ENCODE measurements at regions not wholly inside any gene's neighbourhood (a gene's known extent, or its start where the extent isn't known, plus 50 kb on each side); places are given as distances from the start of the nearest gene placed in this dataset.
"Not testable (repeated sequence)": the region's sequence is repeated elsewhere in the genome, so short reads cannot be mapped to it uniquely, and the experiment has no call there.

DNA sequence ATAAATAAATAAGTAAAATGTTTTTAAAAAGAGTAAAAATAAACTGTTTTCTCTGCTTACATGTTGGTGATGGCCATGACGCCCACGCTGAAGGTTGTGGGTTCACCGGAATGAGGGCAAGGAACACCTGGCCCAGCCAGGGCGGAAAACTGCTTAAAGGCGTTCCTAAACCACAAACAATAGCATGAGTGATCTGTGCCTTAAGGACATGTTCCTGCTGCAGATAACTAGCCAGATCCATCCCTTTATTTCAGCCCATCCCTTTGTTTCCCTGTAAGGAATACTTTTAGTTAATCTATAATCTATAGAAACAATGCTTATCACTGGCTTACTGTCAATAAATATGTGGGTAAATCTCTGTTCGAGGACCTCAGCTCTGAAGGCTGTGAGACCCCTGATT lies 63.3 kb upstream of the CEP78 start:
- DNase-seq (ENCODE audit: low read depth in 2 of 2), result not testable (repeated sequence)

DNA sequence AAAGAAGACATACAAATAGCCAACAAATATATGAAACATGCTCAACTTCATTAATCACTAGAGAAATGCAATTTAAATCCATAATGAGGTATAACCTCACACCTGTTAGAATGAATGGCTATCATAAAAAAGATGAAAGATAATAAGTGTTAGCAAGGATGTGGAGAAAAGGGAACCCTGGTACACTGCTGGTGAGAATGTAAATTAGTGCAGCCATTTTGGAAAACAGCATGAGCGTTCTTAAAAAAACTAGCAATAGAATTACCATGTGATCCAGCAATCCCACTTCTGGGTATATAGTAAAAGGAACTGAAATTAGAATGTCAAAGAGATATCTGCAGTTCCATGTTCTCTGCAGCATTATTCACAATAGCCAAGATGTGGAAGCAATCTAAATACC lies 64.2 kb upstream of the CEP78 start:
- DNase-seq (ENCODE audit: low read depth in 2 of 2), result no peak

DNA sequence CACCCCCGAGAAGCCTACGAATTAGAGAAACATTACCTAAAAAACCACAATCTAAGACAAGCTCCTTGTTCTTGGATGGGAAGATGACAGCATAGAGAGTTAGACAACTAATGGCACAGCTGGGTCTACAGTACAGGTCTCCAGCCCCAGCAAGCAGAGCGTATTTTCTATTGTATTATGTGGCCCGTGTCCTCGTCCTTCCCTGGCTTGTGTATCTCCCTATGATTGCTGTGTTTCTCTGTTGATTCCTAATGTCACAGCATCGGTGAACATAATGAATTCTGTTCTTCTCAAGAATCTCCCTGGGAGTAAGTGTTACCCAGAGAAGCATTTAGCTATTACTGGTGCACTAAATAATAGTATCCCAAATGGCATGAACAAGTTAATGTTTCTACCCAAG lies 66.8 kb upstream of the CEP78 start:
- no peak for DNase-seq (ENCODE audit: low read depth in 2 of 2)

DNA sequence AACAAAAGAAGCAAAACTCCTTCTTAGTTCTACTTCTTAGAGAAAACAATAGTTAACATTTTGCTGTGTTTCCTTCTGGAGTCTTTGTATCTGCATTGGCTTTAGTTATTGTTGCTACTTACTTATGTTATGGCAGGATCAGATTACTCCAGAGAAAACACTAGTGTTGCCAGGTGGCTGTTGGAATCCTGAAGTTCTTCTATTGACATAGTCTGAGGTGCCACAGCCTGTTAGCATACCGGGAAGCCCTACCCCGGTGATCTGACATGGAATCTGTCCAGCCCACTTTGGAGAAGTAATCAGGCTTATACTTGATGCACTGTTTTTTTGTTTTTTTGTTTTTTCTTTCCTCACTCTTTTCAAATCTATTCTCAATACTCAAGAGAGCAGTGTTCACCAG lies 68.5 kb upstream of the CEP78 start:
- no peak for DNase-seq (ENCODE audit: low read depth in 2 of 2)

DNA sequence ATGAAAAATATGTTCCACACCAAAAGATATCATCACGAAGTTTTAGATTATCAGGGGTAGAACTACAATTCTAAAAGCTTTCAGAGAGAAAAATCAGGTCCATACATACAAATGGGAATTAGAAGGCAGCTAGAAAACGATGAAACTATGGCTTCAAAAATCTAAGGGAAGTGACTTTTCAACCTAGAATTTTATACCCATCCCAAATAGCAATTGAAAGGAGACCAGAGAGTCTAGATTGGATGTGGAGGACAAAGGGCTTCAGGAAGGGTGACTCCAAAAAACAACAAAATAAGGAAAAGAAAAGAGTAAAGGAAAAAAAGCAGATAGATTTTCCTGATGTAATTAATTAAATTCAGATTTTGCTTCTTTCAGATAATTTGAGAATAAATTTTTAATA lies 72.0 kb upstream of the CEP78 start:
- no peak for DNase-seq (ENCODE audit: low read depth in 2 of 2)

DNA sequence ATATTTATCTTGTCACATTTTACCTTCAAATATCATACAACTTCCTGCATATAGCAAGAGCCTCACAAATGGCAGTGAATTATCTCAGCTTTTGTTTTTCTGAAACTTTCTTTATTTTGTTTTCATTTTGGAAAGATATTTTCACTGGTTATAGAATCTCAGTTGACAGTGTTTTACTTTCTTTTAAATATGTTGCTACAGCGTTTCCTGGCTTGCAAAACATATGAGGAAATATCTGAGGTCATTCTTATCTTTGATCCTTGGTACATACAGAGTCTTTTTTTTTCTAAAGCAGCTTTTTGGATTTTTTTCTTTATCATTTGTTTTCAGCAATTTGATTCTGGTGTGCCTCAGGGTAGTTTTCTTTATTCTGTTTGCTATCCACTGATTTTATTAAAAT lies 77.6 kb upstream of the CEP78 start:
- DNase-seq (ENCODE audit: low read depth in 2 of 2), result no peak

DNA sequence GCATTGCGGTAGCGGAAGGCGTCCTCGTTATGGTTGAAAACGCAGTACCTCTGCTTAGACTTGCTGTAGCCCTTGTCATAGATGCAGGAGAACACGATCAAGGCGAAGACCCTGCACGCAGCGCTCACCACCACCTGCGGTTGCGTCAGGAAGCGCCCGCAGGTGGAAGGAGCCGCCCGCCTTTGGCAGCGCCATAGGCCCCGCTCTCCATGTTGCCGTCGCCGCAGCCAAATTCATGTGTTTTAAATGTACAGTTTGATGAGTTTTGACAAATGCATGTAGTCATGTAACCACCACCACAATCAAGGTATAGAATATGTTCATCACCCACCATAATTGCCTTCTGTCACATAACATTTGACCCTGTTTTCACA lies 84.9 kb upstream of the CEP78 start:
- DNase-seq (ENCODE audit: low read depth in 2 of 2), result no peak

DNA sequence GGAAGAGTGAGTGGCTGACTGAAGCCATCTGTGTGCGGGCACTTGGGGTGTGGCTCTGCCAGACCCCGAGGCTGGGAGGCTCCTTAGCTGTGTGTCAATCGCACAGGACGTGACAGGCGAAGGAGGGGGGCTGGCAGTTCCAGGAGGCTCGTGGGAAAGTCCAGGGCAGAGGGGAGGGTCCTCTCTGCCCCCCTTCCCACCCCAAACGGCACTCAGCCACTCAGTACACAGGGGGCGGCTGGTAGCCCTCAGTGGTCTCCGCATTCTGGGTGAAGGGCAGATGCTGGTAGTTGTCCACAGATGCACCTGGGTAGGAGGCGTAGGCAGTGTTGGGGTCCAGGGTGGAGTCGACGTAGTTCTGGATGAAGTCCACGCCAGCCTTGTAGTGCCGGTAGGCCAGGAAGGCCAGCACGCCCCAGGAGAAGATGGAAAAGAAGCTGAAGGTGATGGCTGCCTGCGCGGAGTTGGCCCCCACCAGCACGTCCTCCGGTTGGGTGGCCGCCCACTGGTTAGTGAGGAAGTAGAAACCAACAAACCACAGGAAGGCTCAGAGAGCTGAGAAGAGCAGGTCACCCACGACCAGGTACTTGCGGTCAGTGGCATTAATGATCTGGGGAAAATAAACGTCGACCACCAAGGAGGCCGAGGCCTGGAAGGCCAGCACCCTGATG lies 85.4 kb upstream of the CEP78 start:
- no peak for DNase-seq (ENCODE audit: low read depth in 2 of 2)

DNA sequence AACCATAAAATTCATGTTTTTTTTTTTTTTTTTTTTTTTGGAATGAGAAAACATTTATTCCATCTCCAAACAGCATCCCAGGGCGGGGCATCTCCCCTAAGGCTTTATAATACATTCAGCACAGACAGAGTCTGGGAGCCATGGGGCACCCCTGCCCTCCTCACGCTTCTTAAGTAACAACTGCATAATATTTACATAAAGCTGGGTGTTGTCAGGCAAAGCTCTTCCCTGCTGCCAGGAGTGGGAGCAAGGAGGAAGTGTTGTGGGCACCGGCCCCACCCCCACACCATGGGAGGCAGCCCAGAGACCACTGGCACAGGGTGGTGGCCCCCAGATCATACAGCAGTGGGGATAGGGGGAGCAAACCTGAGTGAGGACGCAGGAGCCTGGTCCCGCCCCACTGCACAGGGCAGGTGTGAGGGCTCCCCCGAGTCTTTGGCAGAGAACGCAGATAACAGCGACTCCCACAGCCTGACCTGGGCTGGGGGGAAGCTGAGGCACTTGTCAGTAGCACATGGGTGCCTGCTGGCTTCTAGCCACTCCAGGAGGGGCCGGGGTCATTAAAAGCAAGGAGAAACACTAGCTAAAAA lies 86.1 kb upstream of the CEP78 start:
- no peak for DNase-seq (ENCODE audit: low read depth in 2 of 2)

DNA sequence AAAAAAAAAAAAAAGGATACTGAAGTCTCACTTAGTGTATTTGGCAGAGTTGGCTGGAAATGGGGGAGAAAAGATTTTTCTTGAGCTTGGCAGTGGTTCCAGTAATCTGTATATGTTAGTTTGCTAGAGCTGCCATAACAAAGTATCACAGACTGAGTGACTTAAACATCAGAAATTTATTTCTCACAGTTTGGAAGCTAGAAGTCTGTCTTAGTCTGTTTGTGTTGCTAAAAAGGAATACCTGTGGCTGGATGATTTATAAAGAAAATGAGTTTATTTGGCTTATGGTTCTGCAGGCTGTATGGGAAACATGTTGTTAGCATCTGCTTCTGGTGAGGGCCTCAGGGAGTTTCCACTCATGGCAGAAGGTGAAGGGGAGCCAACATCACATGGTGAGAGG lies 89.6 kb upstream of the CEP78 start:
- DNase-seq (ENCODE audit: low read depth in 2 of 2), result no peak

DNA sequence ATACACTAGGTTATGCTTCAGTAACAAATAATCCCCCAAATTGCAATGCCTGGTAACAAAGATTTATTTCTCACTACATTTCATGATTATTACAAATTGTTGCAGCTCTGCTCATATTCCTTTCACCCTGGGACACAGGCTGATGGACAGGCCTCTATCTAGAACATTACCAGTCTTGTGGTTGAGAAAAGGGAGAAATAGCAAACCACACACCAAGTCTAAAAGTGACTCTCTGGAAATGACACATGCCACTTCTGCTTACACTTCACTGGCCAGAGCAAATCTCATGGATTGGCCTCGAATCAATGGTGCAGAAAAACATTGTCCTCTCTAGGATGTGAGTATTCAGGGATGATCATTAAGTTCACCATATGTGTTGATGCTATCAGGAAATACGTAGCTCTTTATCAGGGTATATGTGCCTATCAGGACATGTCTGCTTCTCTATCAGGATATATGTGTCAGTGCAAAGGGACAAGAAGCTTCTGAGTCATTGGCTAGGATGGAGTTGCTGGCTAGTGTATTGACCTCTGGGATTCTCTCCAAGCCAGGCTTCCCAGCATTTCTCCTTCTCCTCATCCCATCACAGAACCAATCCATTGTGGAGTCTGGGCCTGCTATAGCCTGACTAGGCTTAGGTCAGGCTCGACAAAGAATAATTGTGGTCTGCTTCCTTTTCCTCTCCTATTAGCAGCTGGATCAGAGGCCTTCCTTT lies 91.1 kb upstream of the CEP78 start:
- DNase-seq (ENCODE audit: low read depth in 2 of 2), result no peak

DNA sequence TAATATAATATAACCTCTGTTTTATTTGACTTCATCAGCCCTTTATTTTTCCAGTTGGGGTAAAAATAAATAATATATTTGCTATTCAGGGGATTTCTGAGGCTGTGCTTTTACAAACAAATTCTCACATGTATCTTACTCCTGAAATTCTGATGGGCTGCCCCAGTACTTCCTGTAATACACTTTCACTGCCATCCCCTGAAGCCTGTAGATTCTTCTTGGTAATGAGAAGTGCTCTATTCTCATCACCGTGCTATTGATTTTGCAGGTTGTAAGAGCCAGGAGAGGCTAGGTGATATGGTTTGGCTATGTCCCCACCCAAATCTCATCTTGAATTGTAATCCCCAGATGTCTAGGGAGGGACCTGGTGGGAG lies 91.9 kb upstream of the CEP78 start:
- no peak for DNase-seq (ENCODE audit: low read depth in 2 of 2)

DNA sequence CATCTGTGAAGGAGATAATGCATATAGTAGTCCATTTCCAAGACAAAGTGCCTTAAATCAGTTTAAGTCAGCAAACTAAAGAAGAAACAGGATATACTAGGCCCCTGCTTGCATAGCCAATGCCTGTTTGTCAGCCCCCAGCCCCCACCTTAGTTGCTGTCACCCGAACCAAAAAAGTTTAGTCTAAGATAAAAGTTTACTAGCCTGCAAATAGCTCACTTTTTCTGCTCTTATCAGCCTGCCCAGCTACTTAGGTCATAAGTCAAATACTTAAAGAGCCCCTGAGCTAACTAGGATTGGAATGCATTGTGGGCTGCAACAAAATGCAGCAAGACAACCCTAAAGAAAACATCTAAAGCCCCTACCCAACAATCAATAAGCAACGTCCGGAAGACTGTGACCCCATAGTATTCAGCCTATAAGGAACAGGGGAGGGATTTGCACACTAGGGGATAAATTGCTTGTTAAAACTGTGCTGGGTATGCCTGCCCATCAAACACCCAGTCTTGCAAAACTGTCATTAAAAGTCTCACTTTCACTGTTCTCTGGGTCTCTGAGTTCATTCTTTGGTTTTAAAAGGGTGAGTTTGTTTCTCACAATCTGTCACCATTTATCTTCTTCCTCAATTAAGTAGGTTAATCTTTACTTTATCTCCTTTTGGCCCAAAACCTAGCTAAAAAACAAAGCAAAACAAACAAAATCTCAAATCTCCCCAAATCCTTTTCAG lies 92.4 kb upstream of the CEP78 start:
- no peak for DNase-seq (ENCODE audit: low read depth in 2 of 2)

DNA sequence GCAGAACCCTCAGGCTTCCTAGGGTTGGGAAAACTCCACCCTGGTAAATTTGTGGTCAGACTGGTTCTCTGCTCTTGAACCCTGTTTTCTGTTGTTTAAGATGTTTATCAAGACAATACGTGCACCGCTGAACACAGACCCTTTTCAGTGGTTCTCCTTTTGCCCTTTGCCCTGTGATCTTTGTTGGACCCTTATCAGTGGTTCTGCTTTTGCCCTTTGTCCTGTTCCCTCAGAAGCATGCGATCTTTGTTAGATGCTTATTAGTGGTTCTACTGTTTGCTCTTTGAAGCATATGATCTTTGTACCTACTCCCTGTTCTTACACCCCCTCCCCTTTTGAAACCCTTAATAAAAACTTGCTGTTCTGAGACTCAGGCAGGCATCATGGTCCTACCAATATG lies 93.6 kb upstream of the CEP78 start:
- not testable (repeated sequence) for DNase-seq (ENCODE audit: low read depth in 2 of 2)

DNA sequence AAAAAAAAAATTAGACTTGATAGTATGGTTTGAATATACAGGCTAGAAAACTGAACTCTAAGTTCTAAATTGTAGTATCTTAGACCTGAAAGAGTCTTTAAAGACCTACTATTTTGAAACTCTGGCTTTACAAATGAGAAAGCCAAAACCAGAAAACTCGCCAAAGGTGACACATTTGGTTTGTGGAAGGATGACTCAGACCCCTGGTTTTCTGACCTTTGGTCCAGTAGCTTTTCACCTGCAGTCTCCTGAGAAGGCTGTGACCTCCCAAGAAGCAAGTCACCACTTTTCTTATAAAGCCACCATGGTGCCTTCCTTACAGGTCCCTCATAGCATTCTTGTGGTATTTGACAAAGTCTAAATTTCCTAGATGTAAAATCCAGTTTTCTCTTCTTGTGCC lies 102.1 kb upstream of the CEP78 start:
- no peak for DNase-seq (ENCODE audit: low read depth in 2 of 2)

DNA sequence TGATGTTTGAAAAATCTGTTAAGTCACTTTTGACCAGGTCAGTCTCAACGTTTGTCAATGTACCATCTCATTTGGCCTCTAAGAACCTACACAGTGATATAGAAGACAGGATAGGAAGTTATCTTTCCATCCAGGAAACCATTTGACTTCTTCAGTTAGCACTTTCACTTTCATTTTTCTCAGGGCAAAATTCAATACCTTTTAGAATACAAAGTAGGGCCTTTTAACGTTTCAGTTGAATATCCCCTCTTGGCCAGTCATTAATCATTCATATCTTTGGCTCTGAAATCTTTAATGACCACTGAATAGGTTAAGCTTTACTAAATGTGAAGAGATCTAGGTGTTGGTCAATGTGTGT lies 101.1 kb upstream of the GNAQ start:
- DNase-seq (ENCODE audit: low read depth in 2 of 2), result no peak

DNA sequence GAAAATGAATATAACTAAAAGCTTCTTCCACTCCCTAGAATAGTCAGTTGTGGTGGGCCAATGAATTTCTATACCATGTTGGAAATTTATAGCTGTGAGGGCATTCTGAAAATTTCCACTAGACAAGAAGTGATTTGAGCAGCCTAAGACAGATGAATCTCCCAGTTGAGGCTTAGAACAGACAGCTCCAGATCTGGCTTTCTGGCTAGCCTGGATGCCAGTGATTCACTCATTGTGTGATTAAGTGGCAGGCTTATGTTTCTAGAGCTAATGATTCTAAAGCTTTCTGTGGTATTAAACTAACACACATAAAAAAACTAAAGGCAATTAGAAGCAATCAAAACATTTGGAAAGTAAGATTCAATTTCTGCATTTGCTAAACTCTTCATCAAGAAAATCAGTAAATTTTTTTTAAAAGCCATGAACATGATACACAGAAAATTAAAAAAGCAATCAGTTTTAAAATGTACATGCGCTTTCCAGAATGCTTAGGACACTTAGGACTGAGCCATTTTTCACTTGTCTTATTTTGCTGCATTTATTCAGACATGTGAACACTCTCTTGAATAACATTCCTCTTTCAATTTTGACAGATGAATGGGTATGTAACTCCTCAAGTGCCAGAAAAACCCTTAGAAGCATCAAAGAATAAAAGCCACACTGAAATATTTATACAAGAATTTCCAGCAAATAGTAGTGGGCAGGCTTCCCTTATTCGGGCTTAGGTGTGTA lies 100.5 kb upstream of the GNAQ start:
- no peak for DNase-seq (ENCODE audit: low read depth in 2 of 2)

DNA sequence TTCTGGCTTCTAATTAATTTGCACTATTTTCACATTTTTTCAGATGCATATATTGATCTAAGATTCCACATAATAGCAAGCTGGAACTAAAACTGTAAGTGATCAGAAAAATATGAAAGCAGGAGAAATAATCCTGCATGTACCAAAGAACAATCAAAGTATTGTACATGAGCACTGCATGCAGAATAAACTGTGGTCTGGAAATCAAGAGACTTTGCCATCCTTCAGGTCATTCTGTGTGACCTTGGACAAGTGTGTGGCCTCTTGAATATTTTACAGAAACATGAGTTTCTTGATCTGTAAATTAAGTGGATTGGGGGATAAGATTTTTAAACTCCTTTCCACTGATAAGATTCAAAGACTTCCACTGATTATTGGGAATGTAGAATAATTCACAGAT lies 99.2 kb upstream of the GNAQ start:
- DNase-seq (ENCODE audit: low read depth in 2 of 2), result no peak

DNA sequence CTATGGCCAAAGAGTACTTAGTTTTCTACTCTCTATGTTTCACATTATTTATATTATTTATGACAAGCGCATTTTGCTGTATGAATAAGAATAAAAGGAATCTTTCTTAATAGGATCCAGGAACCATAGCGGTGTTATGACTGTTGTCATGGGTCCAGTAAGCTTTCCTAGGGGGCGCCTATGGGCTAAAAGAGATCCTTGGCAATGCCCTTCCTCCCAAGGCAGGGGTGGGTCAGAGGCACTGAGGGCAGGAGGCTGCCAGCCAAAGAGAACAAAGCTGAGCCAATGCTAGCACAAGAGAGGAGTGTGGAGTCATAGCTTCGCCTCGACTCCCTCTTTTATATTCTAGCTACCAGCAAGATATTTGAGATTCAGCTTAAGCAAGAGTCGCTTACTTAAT lies 98.4 kb upstream of the GNAQ start:
- no peak for DNase-seq (ENCODE audit: low read depth in 2 of 2)

DNA sequence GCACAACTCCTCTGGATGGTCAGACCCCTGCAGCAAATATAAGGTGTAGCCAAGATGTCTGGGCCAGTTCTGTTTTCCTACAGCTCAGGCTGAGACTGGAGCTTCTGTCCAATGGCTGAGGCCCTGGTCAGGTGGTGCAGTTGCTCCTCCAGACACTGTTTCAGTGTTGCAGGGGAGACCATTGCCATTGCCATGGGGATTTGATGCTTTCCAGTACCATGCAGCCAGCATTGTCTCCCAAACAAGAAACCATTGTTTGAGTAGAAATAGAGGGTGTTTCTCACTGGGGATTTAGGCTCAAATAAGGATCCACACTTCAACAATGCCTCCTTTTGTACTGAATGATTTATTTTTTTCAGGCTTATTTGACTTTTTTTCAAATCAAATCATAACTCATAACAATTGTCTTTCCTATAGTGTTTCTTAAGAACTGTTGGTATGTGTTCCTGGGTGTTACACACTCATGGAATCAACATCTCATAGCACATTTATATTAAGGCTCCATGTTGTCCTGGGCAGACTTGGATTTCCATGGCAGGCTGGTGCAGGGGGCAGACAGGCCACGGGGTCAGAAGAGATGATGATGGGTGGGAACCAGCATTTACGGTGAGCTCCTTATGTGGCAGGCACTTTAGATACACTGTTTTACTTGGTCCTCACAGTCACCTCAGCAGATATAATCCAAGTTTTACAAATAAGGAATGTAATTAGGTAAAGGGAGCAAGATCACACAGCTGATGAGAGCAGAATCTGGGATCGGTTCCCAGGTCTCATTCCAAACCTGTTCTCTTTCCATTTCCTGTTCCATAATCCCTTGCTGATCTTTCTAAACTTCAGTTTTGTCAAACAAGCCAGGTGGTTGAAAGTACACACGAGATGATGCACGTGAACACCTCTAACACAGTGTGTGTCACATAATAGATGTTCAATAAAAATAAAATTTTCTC lies 95.9 kb upstream of the GNAQ start:
- no peak for DNase-seq (ENCODE audit: low read depth in 2 of 2)

DNA sequence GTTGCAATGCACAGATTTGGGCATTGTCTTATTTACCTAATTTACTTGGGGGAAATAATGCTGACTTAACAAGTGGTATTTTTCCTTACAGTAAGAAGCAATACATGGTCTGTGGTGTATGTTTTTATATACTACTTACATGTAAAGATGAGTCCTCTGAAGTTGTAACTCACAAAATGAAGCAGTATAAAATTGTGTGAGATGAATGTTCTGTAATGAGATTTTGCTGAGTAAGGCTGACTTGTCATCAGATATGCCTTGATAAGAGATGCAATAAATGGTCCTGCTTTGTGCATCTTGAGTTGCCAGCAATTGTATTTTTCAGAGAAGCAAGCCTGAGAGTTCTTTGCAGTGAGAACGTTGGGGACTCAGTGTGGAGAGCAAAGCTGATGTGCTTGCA lies 92.2 kb upstream of the GNAQ start:
- DNase-seq (ENCODE audit: low read depth in 2 of 2), result no peak

Data from stimulated activated CD4-positive, alpha-beta T cell treated with anti-CD3 and anti-CD28 coated beads, Interleukin-1b, Interleukin-23, amount 100 ng/mL, for 1 hour (primary cell).